ENCODE measurements at regions not wholly inside any gene's neighbourhood (a gene's known extent, or its start where the extent isn't known, plus 50 kb on each side); places are given as distances from the start of the nearest gene placed in this dataset.

DNA sequence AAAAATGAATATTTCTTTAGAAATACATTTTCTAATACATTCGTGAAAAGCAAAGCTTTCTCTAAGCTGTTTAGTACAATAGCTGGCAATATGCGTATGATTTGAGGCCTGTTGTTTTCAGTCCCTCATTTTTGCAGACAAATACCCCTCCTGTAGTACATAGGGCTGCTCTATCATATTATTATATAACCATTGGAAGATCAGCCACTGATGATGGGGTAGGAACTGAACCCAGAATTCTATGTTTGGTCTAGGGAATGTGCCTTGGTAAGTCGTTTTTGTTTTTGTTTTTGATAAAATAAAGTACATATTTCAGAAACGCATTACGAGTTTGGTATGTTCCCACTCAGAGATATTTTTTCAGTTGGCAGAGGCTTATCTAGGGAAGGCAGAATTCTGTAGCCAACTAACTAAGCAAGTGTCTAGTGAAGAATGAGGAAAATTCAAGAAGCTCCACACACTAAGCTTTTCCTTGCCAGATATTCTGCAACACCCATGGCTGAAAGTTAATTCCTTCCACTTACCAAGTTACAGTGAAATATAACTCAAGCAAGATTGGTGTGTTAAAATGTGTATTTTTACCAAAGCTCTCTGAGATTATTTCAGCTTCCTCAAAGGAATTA is 656.9 kb upstream of the MIR17HG start:
- no TSS peak for BruUV-seq (replicated peaks)
- in situ Hi-C loops (cut with MboI) = no loop called here
- Histone ChIP-seq H3K27ac (ENCODE audit: extremely low read depth, low read depth, low read length) (no peak overlapping the region), H3K79me2 (ENCODE audit: control insufficient read depth, insufficient read depth, low read length) (no peaks in the 10 kb centered on the region), H3K9ac (ENCODE audit: insufficient read depth in 1 of 2, low read depth in 2 of 2, low read length in 2 of 2) (no peak overlapping the region), H4K20me1 (replicated peaks; ENCODE audit: control insufficient read depth, insufficient read depth, low read length) (no peaks in the 10 kb centered on the region), H3K4me1 (replicated peaks in 1 of 2; ENCODE audit: control insufficient read depth in 2 of 2, insufficient read depth in 2 of 2, low read length in 2 of 2) (no peaks in the 10 kb centered on the region), H3K4me2 (ENCODE audit: insufficient read depth, low read length) (no peak overlapping the region), H3K9me1 (ENCODE audit: control insufficient read depth, insufficient read depth, low read length) (no peaks in the 10 kb centered on the region), H3K9me3 (replicated peaks; ENCODE audit: control insufficient read depth, insufficient read depth, low read depth, low read length) (peaks cover 4% of the 10 kb centered on the region), H3K27me3 (ENCODE audit: control insufficient read depth in 2 of 2, insufficient read depth in 2 of 2, low read length in 2 of 2) (no peaks in the 10 kb centered on the region), H2AFZ (ENCODE audit: low read depth, low read length) (no peak overlapping the region), H3K36me3 (ENCODE audit: control insufficient read depth, insufficient read depth, low read length) (no peaks in the 10 kb centered on the region), H3K4me3 (no peak overlapping the region)
- CTCF ChIA-PET (ENCODE audit: low intra/inter-chr PET ratio) = no interaction called here
- intact Hi-C loops (cut with micrococcal nuclease) = no loop called here
- POLR2A ChIA-PET = interaction anchor here (0.6 kb wide), 1 partner anchor 83 kb away, joined by 4 read pairs; no protein-coding TSS in a partner anchor
- TF ChIP-seq ZNF175 (CRISPR knock-in tag; IDR thresholded peaks at IDR 0.05; ENCODE audit: low read depth) (no peak), NRF1 (conservative IDR thresholded peaks at IDR 0.05 in 1 of 2, IDR thresholded peaks at IDR 0.05 in 1 of 2) (no peak), ZNF431 (CRISPR knock-in tag; IDR thresholded peaks at IDR 0.05) (no peak), GABPB2 (CRISPR knock-in tag; conservative IDR thresholded peaks at IDR 0.05) (no peak), ETV6 (IDR thresholded peaks at IDR 0.05; ENCODE audit: borderline replicate concordance in 1 of 2, low read depth in 2 of 2, low read length in 1 of 2) (no peak), ETV6 (CRISPR knock-in tag; IDR thresholded peaks at IDR 0.05; ENCODE audit: borderline replicate concordance) (no peak), ZNF57 (CRISPR knock-in tag; IDR thresholded peaks at IDR 0.05) (no peak), NFIC (IDR thresholded peaks at IDR 0.05) (no peak), ZNF75A (CRISPR knock-in tag; IDR thresholded peaks at IDR 0.05) (no peak), POLR3A (IDR thresholded peaks at IDR 0.05; ENCODE audit: borderline replicate concordance, extremely low read depth, insufficient read depth, insufficient read length) (no peak)
- TF ChIP-seq, protein P1, sequence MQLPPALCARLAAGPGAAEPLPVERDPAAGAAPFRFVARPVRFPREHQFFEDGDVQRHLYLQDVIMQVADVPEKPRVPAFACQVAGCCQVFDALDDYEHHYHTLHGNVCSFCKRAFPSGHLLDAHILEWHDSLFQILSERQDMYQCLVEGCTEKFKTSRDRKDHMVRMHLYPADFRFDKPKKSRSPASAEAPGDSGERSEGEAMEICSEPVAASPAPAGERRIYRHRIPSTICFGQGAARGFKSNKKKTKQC (CRISPR knock-in tag; IDR thresholded peaks at IDR 0.05) = no peak
- TF ChIP-seq, protein P2, sequence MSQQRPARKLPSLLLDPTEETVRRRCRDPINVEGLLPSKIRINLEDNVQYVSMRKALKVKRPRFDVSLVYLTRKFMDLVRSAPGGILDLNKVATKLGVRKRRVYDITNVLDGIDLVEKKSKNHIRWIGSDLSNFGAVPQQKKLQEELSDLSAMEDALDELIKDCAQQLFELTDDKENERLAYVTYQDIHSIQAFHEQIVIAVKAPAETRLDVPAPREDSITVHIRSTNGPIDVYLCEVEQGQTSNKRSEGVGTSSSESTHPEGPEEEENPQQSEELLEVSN (IDR thresholded peaks at IDR 0.05; ENCODE audit: borderline replicate concordance in 1 of 2, extremely low read depth in 1 of 2, insufficient read depth in 1 of 2, insufficient read length in 1 of 2, low read depth in 1 of 2, low read length in 1 of 2, poor library complexity in 1 of 2, severe bottlenecking in 1 of 2) = no peak
- TF ChIP-seq, protein P3, sequence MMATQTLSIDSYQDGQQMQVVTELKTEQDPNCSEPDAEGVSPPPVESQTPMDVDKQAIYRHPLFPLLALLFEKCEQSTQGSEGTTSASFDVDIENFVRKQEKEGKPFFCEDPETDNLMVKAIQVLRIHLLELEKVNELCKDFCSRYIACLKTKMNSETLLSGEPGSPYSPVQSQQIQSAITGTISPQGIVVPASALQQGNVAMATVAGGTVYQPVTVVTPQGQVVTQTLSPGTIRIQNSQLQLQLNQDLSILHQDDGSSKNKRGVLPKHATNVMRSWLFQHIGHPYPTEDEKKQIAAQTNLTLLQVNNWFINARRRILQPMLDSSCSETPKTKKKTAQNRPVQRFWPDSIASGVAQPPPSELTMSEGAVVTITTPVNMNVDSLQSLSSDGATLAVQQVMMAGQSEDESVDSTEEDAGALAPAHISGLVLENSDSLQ (IDR thresholded peaks at IDR 0.05) = no peak
- TF ChIP-seq, protein P4, sequence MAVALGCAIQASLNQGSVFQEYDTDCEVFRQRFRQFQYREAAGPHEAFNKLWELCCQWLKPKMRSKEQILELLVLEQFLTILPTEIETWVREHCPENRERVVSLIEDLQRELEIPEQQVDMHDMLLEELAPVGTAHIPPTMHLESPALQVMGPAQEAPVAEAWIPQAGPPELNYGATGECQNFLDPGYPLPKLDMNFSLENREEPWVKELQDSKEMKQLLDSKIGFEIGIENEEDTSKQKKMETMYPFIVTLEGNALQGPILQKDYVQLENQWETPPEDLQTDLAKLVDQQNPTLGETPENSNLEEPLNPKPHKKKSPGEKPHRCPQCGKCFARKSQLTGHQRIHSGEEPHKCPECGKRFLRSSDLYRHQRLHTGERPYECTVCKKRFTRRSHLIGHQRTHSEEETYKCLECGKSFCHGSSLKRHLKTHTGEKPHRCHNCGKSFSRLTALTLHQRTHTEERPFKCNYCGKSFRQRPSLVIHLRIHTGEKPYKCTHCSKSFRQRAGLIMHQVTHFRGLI (CRISPR knock-in tag; IDR thresholded peaks at IDR 0.05) = no peak
- TF ChIP-seq, protein P5, sequence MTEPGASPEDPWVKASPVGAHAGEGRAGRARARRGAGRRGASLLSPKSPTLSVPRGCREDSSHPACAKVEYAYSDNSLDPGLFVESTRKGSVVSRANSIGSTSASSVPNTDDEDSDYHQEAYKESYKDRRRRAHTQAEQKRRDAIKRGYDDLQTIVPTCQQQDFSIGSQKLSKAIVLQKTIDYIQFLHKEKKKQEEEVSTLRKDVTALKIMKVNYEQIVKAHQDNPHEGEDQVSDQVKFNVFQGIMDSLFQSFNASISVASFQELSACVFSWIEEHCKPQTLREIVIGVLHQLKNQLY (CRISPR knock-in tag; conservative IDR thresholded peaks at IDR 0.05) = no peak
- WGBS (ENCODE audit: insufficient coverage, low coverage, missing lambda C conversion rate) = 1% methylated on average over 5 of the region's 5 CpGs
- ATAC-seq = no peak
- DNase-seq (ENCODE audit: extremely low read depth in 1 of 4, low spot score in 3 of 4) = no peak
- FAIRE-seq = no peak

Data from K562 (cell line).